T-cell (primary cell): ENCODE measurements at regions not wholly inside any gene's neighbourhood (a gene's known extent, or its start where the extent isn't known, plus 50 kb on each side); places are given as distances from the start of the nearest gene placed in this dataset.

Source experiments
- ATAC-seq, 4 experiments: fragments of 200-7000 bp in 3 of 4; fragments of 150-1000 bp in 1 of 4; cut with Tn5 transposase; replicated peaks in 1 of 4; 1 replicate in 3 of 4; 2 replicates in 1 of 4; pipeline ENCODE4 v1.10.0; 2021; ENCODE audit warnings: moderate library complexity in 3 of 4, mild to moderate bottlenecking in 2 of 4, moderate number of reproducible peaks in 1 of 4
- CTCF ChIA-PET, 2 donors: fragments of 300-600 bp; sonication (Branson Sonifier 250); formaldehyde crosslinking; loops; one replicate each; lab custom pipeline; 2022; ENCODE audit warnings: antibody characterized with exemption in 2 of 2; lab: Charles Lee
- POLR2A ChIA-PET, 2 donors: fragments of 300-600 bp; sonication (Branson Sonifier 250); formaldehyde crosslinking; loops; one replicate each; lab custom pipeline; 2022; ENCODE audit warnings: antibody characterized with exemption in 2 of 2; lab: Charles Lee
- DNase-seq, 35 experiments: peaks; one replicate each; pipeline versions ENCODE4 v3.0.0 to v3.0.0-alpha.2; 2013 to 2023
- H3K27ac ChIP-seq: one replicate; pipeline ENCODE4 v1.5.1; 2013; ENCODE audit warnings: low read length
- H3K27me3 ChIP-seq, 2 experiments: replicated peaks in 1 of 2; 1 replicate in 1 of 2; 2 replicates in 1 of 2; pipeline versions ENCODE4 v1.6.1 to v1.7.0; 2013; ENCODE audit warnings: low read length in 1 of 2, mixed read lengths in 1 of 2; ENCODE audit not compliant: control insufficient read depth in 2 of 2, insufficient read depth in 2 of 2; ENCODE audit errors: extremely low read depth in 1 of 2
- H3K36me3 ChIP-seq, 2 donors: 1 replicate in 1 of 2; 2 replicates in 1 of 2; pipeline versions ENCODE4 v1.6.1 to v1.7.0; 2013; ENCODE audit warnings: low read length in 1 of 2; ENCODE audit not compliant: control insufficient read depth in 2 of 2, insufficient read depth in 1 of 2; ENCODE audit errors: extremely low read depth in 1 of 2
- H3K4me1 ChIP-seq, 2 experiments: 1 replicate in 1 of 2; 2 replicates in 1 of 2; pipeline versions ENCODE4 v1.6.1 to v1.7.0; 2013; ENCODE audit warnings: low read length in 2 of 2, mixed read lengths in 1 of 2; ENCODE audit not compliant: insufficient read depth in 2 of 2, control insufficient read depth in 1 of 2; ENCODE audit errors: extremely low read depth in 1 of 2
- H3K4me3 ChIP-seq, 2 donors: 1 replicate in 1 of 2; 2 replicates in 1 of 2; pipeline versions ENCODE4 v1.5.1 to v1.7.0; 2013; ENCODE audit warnings: mild to moderate bottlenecking in 2 of 2, low read length in 1 of 2, moderate library complexity in 1 of 2; ENCODE audit not compliant: control insufficient read depth in 1 of 2; ENCODE audit errors: extremely low read depth in 1 of 2
- H3K9me3 ChIP-seq: 2 replicates; pipeline ENCODE4 v1.7.0; 2013
- H3K27ac Mint-ChIP-seq, 2 donors: one replicate each; pipeline ENCODE4 v1.8.0; 2020 to 2021; ENCODE audit warnings: mild to moderate bottlenecking in 2 of 2, mixed read lengths in 2 of 2
- H3K27me3 Mint-ChIP-seq, 2 donors: one replicate each; pipeline ENCODE4 v1.8.0; 2021 to 2022; ENCODE audit warnings: mixed read lengths in 2 of 2
- H3K36me3 Mint-ChIP-seq: one replicate; pipeline ENCODE4 v1.8.0; 2021; ENCODE audit warnings: mixed read lengths
- H3K4me1 Mint-ChIP-seq, 3 donors: one replicate each; pipeline ENCODE4 v1.8.0; 2020 to 2022; ENCODE audit warnings: mixed read lengths in 3 of 3, mild to moderate bottlenecking in 1 of 3
- H3K4me3 Mint-ChIP-seq, 3 donors: one replicate each; pipeline ENCODE4 v1.8.0; 2020 to 2022; ENCODE audit warnings: mild to moderate bottlenecking in 3 of 3, mixed read lengths in 3 of 3, moderate library complexity in 3 of 3
- H3K9me3 Mint-ChIP-seq, 3 donors: one replicate each; pipeline ENCODE4 v1.8.0; 2020 to 2022; ENCODE audit warnings: mixed read lengths in 3 of 3
- WGBS: methylation state at CpG from one replicate; pipeline ENCODE4 v1.1.5; 2013; ENCODE audit warnings: missing lambda C conversion rate; ENCODE audit not compliant: insufficient coverage; 5-methylcytosine and 5-hydroxymethylcytosine counted together

DNA sequence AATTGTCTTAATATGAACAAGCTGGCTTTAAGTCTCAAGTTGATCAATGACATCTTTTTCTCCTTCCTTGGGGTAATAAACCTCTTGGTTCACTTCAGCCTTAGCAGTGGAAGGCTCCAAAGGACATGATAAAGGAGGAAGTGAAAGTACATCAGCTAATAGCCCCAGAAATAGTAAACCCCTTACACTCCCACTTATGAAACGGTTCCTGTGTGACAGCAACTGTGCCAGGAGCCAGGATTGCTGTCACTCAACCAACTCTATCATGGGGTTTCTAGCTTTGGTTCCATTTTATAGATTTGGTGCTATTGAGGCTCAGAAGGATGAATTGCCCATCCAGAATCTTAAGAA, 216.7 kb downstream of the ABHD5 start:
- Histone ChIP-seq H3K9me3 (no peaks in the 10 kb centered on the region), H3K4me3 (no peak overlapping the region), H3K4me1 (no peaks in the 10 kb centered on the region), H3K27me3 (peaks cover 0 to 12% of the 10 kb centered on the region in 2 experiments), H3K27ac (no peak overlapping the region), H3K36me3 (no peaks in the 10 kb centered on the region)
- DNase-seq (no peak), ATAC-seq (no peak)
- ChIA-PET CTCF (no interaction called here), POLR2A (no interaction called here)
- H3K4me1 Mint-ChIP-seq: no peaks in the 10 kb centered on the region
- no CpG with 5 or more reads among the region's 1 CpG for WGBS
- H3K9me3 Mint-ChIP-seq: no peaks in the 10 kb centered on the region
- peaks cover 4 to 14% of the 10 kb centered on the region in 2 donors for H3K27me3 Mint-ChIP-seq
- no peaks in the 10 kb centered on the region for H3K36me3 Mint-ChIP-seq
- H3K27ac Mint-ChIP-seq: no peak overlapping the region
- H3K4me3 Mint-ChIP-seq: no peak overlapping the region

DNA sequence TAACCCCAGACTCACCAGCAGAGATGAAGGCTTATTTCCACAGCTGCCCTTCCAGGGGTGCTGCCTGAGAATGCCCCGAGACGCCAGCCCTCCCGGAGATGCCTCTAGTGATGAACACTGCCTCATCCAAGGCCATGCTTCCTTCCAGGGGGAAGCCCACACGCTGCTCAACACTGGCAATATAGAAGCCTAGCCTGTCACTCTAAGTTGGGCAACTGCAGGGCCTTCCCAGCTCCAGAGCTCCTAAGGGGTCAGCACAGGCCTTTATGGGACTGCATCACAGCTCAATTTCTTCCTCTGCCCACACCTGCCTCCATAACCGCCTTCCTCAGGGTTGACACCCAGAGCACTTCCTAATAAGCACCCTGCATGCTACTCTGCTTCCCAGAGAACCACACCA, 217.7 kb downstream of the ABHD5 start:
- DNase-seq (no peak), ATAC-seq (no peak)
- H3K36me3 Mint-ChIP-seq: no peaks in the 10 kb centered on the region
- no peaks in the 10 kb centered on the region for H3K4me1 Mint-ChIP-seq
- H3K36me3 ChIP-seq: no peaks in the 10 kb centered on the region
- no peak overlapping the region for H3K27ac ChIP-seq
- no peak overlapping the region for H3K4me3 ChIP-seq
- H3K27ac Mint-ChIP-seq: no peak overlapping the region
- ChIA-PET POLR2A (no interaction called here), CTCF (no interaction called here)
- peaks cover 3 to 18% of the 10 kb centered on the region in 2 donors for H3K27me3 Mint-ChIP-seq
- WGBS: 64% methylated on average over 5 of the region's 5 CpGs
- no peaks in the 10 kb centered on the region for H3K9me3 Mint-ChIP-seq
- H3K4me1 ChIP-seq: no peaks in the 10 kb centered on the region
- no peaks in the 10 kb centered on the region for H3K9me3 ChIP-seq
- peaks cover 0 to 12% of the 10 kb centered on the region in 2 experiments for H3K27me3 ChIP-seq
- no peak overlapping the region for H3K4me3 Mint-ChIP-seq

- DNase-seq: no peak
- Mint-ChIP-seq H3K36me3 (no peaks in the 10 kb centered on the region), H3K4me3 (no peak overlapping the region), H3K9me3 (no peaks in the 10 kb centered on the region), H3K27me3 (peaks cover 3 to 15% of the 10 kb centered on the region in 2 donors), H3K4me1 (no peaks in the 10 kb centered on the region), H3K27ac (no peak overlapping the region)
- CTCF ChIA-PET: no interaction called here
- no peak overlapping the region for H3K27ac ChIP-seq
- no peaks in the 10 kb centered on the region for H3K36me3 ChIP-seq
- H3K9me3 ChIP-seq: no peaks in the 10 kb centered on the region
- peaks cover 0 to 12% of the 10 kb centered on the region in 2 experiments for H3K27me3 ChIP-seq
- H3K4me3 ChIP-seq: no peak overlapping the region
- H3K4me1 ChIP-seq: no peaks in the 10 kb centered on the region
- WGBS: 92% methylated on average over 3 of the region's 3 CpGs
- POLR2A ChIA-PET: no interaction called here
- no peak for ATAC-seq
Observed at GRCh38 chr3:43909149-43909548, 218.4 kb downstream of the ABHD5 start.

DNA sequence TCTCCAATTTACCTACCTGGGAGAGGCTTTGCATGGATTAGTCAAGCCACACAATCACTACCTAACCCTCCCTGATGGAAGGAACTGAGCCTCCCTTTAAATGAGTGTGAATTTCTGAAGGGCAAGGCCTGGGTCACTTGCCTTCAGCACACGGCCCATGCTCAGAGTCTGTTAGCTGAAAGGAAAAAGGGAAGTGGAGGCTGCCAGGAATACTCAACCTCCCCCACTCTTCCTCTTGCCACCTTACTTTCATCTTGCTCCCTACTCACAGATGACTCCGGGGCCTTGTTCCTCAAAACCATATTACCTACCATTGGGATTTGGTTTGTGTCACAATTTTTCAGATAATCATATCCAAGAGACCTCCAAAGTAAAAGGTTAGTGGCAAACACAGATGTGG, 220.0 kb downstream of the ABHD5 start:
- Mint-ChIP-seq H3K36me3 (no peaks in the 10 kb centered on the region), H3K4me3 (no peak overlapping the region), H3K27ac (no peak overlapping the region), H3K4me1 (no peaks in the 10 kb centered on the region), H3K27me3 (peaks cover 8 to 12% of the 10 kb centered on the region in 2 donors), H3K9me3 (no peaks in the 10 kb centered on the region)
- Histone ChIP-seq H3K27ac (no peak overlapping the region), H3K27me3 (peaks cover 0 to 12% of the 10 kb centered on the region in 2 experiments), H3K9me3 (no peaks in the 10 kb centered on the region), H3K4me3 (no peak overlapping the region), H3K4me1 (no peaks in the 10 kb centered on the region), H3K36me3 (no peaks in the 10 kb centered on the region)
- DNase-seq: no peak
- ChIA-PET POLR2A (no interaction called here), CTCF (no interaction called here)
- ATAC-seq: no peak
- WGBS: no CpG with 5 or more reads among the region's 2 CpGs

DNA sequence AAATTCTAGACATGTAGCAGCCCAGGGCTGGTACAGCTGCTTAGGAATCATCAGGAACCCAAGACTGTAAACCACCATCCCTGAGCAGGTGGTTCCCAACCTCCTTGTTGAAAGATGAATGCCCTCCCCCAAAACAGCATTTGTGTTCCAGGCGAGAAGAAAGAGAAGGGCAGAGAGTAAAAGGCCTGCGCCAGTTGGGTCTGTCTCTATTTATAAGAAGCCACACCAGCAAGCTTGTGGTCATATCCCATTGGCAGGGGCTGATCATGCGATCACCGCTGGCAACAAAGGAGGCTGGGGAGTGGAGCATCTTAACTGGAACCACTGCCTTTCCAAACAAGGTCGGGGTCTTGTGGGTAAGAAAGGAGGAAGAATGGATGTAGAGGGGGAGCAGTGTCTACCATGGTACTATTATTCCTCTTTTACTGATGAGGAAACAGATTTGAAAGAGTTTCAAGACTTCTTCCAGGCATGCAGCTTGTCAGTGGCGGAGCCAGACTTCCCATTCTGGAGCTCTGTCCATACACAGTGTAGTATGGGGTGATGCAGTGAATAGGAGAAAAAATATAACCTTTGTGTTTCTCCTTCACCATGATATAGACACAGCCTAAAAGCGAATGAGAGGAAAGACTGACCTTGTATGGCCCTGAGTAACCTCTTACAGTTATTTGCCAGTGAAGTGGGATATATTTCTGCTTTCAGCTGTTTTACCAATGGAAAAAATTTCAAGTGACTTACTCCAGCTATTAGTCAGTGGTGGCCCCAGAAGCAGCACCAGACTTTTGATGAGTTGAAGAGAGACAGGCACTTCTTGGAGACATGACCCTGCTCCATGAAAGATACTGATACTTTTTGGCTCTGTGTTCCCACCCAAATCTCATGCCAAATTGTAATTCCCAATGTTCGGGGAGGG, 222.6 kb downstream of the ABHD5 start:
- POLR2A ChIA-PET: no interaction called here

GRCh38 chr3:43914269-43914668, 223.5 kb downstream of the ABHD5 start:
- Mint-ChIP-seq H3K36me3 (no peaks in the 10 kb centered on the region), H3K4me1 (no peaks in the 10 kb centered on the region), H3K27ac (no peak overlapping the region), H3K9me3 (peaks cover 0 to 4% (median 0%) of the 10 kb centered on the region in 3 donors), H3K27me3 (peaks cover 5 to 7% of the 10 kb centered on the region in 2 donors), H3K4me3 (no peak overlapping the region)
- CTCF ChIA-PET: no interaction called here
- Histone ChIP-seq H3K4me1 (no peaks in the 10 kb centered on the region), H3K27ac (no peak overlapping the region), H3K9me3 (no peaks in the 10 kb centered on the region), H3K36me3 (no peaks in the 10 kb centered on the region), H3K4me3 (no peak overlapping the region), H3K27me3 (peaks cover 0 to 6% of the 10 kb centered on the region in 2 experiments)
- DNase-seq (no peak), ATAC-seq (no peak)
- WGBS: 88% methylated on average over 2 of the region's 2 CpGs
- POLR2A ChIA-PET: no interaction called here

More for the DNA sequence above, 222.6 kb downstream of the ABHD5 start:
- H3K9me3 ChIP-seq: no peaks in the 10 kb centered on the region
- DNase-seq (no peak), ATAC-seq (no peak)
- H3K4me3 ChIP-seq: no peak overlapping the region
- peaks cover 0 to 6% of the 10 kb centered on the region in 2 experiments for H3K27me3 ChIP-seq
- no peaks in the 10 kb centered on the region for H3K36me3 ChIP-seq
- Mint-ChIP-seq H3K9me3 (peaks cover 0 to 4% (median 0%) of the 10 kb centered on the region in 3 donors), H3K27me3 (peaks cover 5 to 7% of the 10 kb centered on the region in 2 donors), H3K36me3 (no peaks in the 10 kb centered on the region), H3K27ac (no peak overlapping the region), H3K4me3 (no peak overlapping the region), H3K4me1 (no peaks in the 10 kb centered on the region)
- CTCF ChIA-PET: no interaction called here
- no peaks in the 10 kb centered on the region for H3K4me1 ChIP-seq
- WGBS: 40% methylated on average over 1 of the region's 8 CpGs
- no peak overlapping the region for H3K27ac ChIP-seq
